Cardiac muscle cell (in vitro differentiated cells and primary cell): ENCODE measurements at regions not wholly inside any gene's neighbourhood (a gene's known extent, or its start where the extent isn't known, plus 50 kb on each side); places are given as distances from the start of the nearest gene placed in this dataset.
"Not testable (repeated sequence)": the region's sequence is repeated elsewhere in the genome, so short reads cannot be mapped to it uniquely, and the experiment has no call there.

Experiments
- DNase-seq, 2 donors: peaks; one replicate each; pipeline versions ENCODE4 v3.0.0 to v3.0.0-alpha.2; 2010 to 2017; ENCODE audit warnings: low read depth in 1 of 2, low spot score in 1 of 2
- H3K27ac ChIP-seq: fragments of 200-600 bp; sonication (generic); 2 replicates; pipeline ENCODE4 v1.5.1; 2016
- H3K27me3 ChIP-seq: fragments of 200-600 bp; sonication (generic); 2 replicates; pipeline ENCODE4 v1.6.0; 2016; ENCODE audit warnings: control low read depth
- H3K36me3 ChIP-seq: fragments of 200-600 bp; sonication (generic); 2 replicates; pipeline ENCODE4 v1.5.1; 2016; ENCODE audit warnings: control low read depth
- H3K4me1 ChIP-seq: fragments of 200-600 bp; sonication (generic); 2 replicates; pipeline ENCODE4 v1.8.1; 2017; ENCODE audit warnings: low read depth, mild to moderate bottlenecking, mixed run types
- H3K4me3 ChIP-seq: fragments of 200-600 bp; sonication (generic); 2 replicates; pipeline ENCODE4 v1.5.1; 2016; ENCODE audit warnings: mild to moderate bottlenecking
- H3K9me3 ChIP-seq: fragments of 200-600 bp; sonication (generic); 2 replicates; pipeline ENCODE4 v1.5.1; 2017; ENCODE audit warnings: low read depth, mild to moderate bottlenecking, control low read depth
- TF ChIP-seq, protein P1 (sequence below): IDR thresholded peaks from 2 replicates; pipeline ENCODE4 v1.5.1; 2012; ENCODE audit warnings: low read depth, mild to moderate bottlenecking, low read length

DNA sequence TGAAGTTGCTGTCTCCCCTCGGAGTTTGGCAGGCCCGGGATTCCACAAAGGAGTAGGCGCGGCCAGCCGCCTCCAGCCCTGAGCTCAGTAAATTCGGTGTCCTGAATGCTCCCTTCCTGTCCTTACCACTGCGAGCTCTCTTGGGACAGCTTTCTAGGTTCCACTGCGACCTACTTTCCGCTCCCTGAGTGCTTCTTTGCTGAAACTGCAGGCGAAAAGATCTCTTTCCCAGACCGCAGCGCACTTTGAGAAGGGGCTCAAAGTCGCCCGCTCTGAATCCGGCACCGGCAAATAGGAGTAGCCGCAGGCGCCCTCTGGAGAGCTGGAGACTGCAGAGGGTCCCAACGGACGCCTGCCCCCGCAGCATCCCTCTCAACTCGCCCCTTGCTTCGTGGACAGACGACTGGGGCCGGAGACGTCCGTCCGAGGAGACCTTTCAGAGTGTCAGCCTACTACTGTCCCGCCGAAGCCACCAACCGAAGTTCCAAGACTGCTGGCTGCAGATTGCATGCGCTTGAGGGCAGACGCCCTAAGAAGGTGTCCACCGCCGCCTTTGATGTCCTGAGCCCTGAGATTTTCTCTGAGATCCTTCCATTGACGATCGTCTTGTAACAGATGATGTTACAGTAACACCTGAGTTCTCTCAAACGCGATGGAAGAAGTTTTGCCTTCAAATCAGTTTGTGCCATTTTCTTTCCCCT, 96.0 kb downstream of the ANXA2R start:
- TF ChIP-seq, protein P1, sequence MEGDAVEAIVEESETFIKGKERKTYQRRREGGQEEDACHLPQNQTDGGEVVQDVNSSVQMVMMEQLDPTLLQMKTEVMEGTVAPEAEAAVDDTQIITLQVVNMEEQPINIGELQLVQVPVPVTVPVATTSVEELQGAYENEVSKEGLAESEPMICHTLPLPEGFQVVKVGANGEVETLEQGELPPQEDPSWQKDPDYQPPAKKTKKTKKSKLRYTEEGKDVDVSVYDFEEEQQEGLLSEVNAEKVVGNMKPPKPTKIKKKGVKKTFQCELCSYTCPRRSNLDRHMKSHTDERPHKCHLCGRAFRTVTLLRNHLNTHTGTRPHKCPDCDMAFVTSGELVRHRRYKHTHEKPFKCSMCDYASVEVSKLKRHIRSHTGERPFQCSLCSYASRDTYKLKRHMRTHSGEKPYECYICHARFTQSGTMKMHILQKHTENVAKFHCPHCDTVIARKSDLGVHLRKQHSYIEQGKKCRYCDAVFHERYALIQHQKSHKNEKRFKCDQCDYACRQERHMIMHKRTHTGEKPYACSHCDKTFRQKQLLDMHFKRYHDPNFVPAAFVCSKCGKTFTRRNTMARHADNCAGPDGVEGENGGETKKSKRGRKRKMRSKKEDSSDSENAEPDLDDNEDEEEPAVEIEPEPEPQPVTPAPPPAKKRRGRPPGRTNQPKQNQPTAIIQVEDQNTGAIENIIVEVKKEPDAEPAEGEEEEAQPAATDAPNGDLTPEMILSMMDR: peak; percentile 7
- Histone ChIP-seq H3K4me1 (no peaks in the 10 kb centered on the region), H3K27ac (no peak overlapping the region), H3K27me3 (peaks cover 21% of the 10 kb centered on the region), H3K4me3 (peak overlapping the region; percentile 6), H3K36me3 (no peaks in the 10 kb centered on the region), H3K9me3 (no peaks in the 10 kb centered on the region)
- peak; percentile 8 to 24 for DNase-seq

- no peak for DNase-seq
- TF ChIP-seq, protein P1: no peak
- Histone ChIP-seq H3K4me3 (no peak overlapping the region), H3K9me3 (no peaks in the 10 kb centered on the region), H3K27me3 (peaks cover 21% of the 10 kb centered on the region), H3K27ac (no peak overlapping the region), H3K36me3 (no peaks in the 10 kb centered on the region), H3K4me1 (no peaks in the 10 kb centered on the region)
These were observed 99.3 kb downstream of the ANXA2R start for GRCh38 chr5:42940853-42941252.

- not testable (repeated sequence) for H3K27me3 ChIP-seq, H3K4me3 ChIP-seq, DNase-seq, H3K4me1 ChIP-seq, H3K36me3 ChIP-seq, H3K27ac ChIP-seq, H3K9me3 ChIP-seq
These were observed 108.1 kb downstream of the ANXA2R start for GRCh38 chr5:42932011-42932410.

GRCh38 chr5:42931451-42931850, 108.7 kb downstream of the ANXA2R start:
- H3K27me3 ChIP-seq, H3K4me1 ChIP-seq, H3K27ac ChIP-seq, H3K9me3 ChIP-seq, DNase-seq, H3K36me3 ChIP-seq, H3K4me3 ChIP-seq: not testable (repeated sequence)

- H3K4me1 ChIP-seq: no peaks in the 10 kb centered on the region
- TF ChIP-seq, protein P1: no peak
- no peak overlapping the region for H3K4me3 ChIP-seq
- H3K9me3 ChIP-seq: no peaks in the 10 kb centered on the region
- H3K27ac ChIP-seq: no peak overlapping the region
- H3K27me3 ChIP-seq: no peaks in the 10 kb centered on the region
- peak in 1 of 2 donors; percentile 33 for DNase-seq
- H3K36me3 ChIP-seq: no peaks in the 10 kb centered on the region
These were observed 109.2 kb downstream of the ANXA2R start for GRCh38 chr5:42930934-42931333.

GRCh38 chr5:42929871-42930270, 110.2 kb downstream of the ANXA2R start:
- peak in 1 of 2 donors; percentile 52 for DNase-seq
- H3K9me3 ChIP-seq: no peaks in the 10 kb centered on the region
- H3K4me1 ChIP-seq: no peaks in the 10 kb centered on the region
- no peaks in the 10 kb centered on the region for H3K27me3 ChIP-seq
- H3K4me3 ChIP-seq: no peak overlapping the region
- H3K36me3 ChIP-seq: no peaks in the 10 kb centered on the region
- TF ChIP-seq, protein P1: no peak
- no peak overlapping the region for H3K27ac ChIP-seq
